Endothelial cell (in vitro differentiated cells): ENCODE measurements at regions not wholly inside any gene's neighbourhood (a gene's known extent, or its start where the extent isn't known, plus 50 kb on each side); places are given as distances from the start of the nearest gene placed in this dataset.

Experiments used
- DNase-seq: peaks from one replicate; pipeline ENCODE4 v3.0.0; 2021; ENCODE audit warnings: low spot score
- H3K27ac Mint-ChIP-seq: one replicate; pipeline ENCODE4 v1.8.0; 2021; ENCODE audit warnings: mixed read lengths, inconsistent platforms; ENCODE audit not compliant: unreplicated experiment
- H3K27me3 Mint-ChIP-seq: one replicate; pipeline ENCODE4 v1.8.0; 2021; ENCODE audit warnings: mild to moderate bottlenecking, moderate library complexity, mixed read lengths, inconsistent platforms; ENCODE audit not compliant: unreplicated experiment
- H3K36me3 Mint-ChIP-seq: one replicate; pipeline ENCODE4 v1.8.0; 2021; ENCODE audit warnings: mild to moderate bottlenecking, low read depth, mixed read lengths, inconsistent platforms; ENCODE audit not compliant: unreplicated experiment
- H3K4me1 Mint-ChIP-seq: one replicate; pipeline ENCODE4 v1.8.0; 2021; ENCODE audit warnings: mild to moderate bottlenecking, mixed read lengths, inconsistent platforms; ENCODE audit not compliant: unreplicated experiment
- H3K4me3 Mint-ChIP-seq: one replicate; pipeline ENCODE4 v1.8.0; 2021; ENCODE audit warnings: mild to moderate bottlenecking, mixed read lengths, inconsistent platforms; ENCODE audit not compliant: unreplicated experiment
- H3K9me3 Mint-ChIP-seq: one replicate; pipeline ENCODE4 v1.8.0; 2021; ENCODE audit warnings: mixed read lengths, inconsistent platforms; ENCODE audit not compliant: unreplicated experiment
- CTCF ChIP-seq: fragments of 200-600 bp; sonication (generic); IDR thresholded peaks from one replicate; pipeline ENCODE4 v1.5.0; 2021; ENCODE audit warnings: antibody characterized with exemption; ENCODE audit not compliant: unreplicated experiment

- no peak for TF ChIP-seq CTCF
- Mint-ChIP-seq H3K9me3 (no peaks in the 10 kb centered on the region), H3K27me3 (peaks cover 2% of the 10 kb centered on the region), H3K27ac (no peak overlapping the region), H3K4me1 (no peaks in the 10 kb centered on the region), H3K36me3 (no peaks in the 10 kb centered on the region), H3K4me3 (no peak overlapping the region)
- no peak for DNase-seq
Measured at GRCh38 chr6:166766769-166767168, 139.7 kb upstream of the RPS6KA2 start.

- H3K27ac Mint-ChIP-seq: no peak overlapping the region
Measured at GRCh38 chr6:166765234-166765541, 138.1 kb upstream of the RPS6KA2 start.

GRCh38 chr6:166764473-166765233, 137.6 kb upstream of the RPS6KA2 start:
- Mint-ChIP-seq H3K4me3 (no peak overlapping the region), H3K27me3 (no peaks in the 10 kb centered on the region), H3K4me1 (no peaks in the 10 kb centered on the region), H3K9me3 (no peaks in the 10 kb centered on the region), H3K36me3 (no peaks in the 10 kb centered on the region), H3K27ac (no peak overlapping the region)
- TF ChIP-seq CTCF: no peak
- no peak for DNase-seq

More at GRCh38 chr6:166765234-166765541, 138.1 kb upstream of the RPS6KA2 start:
- Mint-ChIP-seq H3K9me3 (no peaks in the 10 kb centered on the region), H3K27me3 (no peaks in the 10 kb centered on the region), H3K36me3 (no peaks in the 10 kb centered on the region), H3K4me1 (no peaks in the 10 kb centered on the region), H3K4me3 (no peak overlapping the region)
- no peak for TF ChIP-seq CTCF
- DNase-seq: no peak

GRCh38 chr6:166763606-166764472, 136.8 kb upstream of the RPS6KA2 start:
- peaks cover 1% of the 10 kb centered on the region for H3K4me1 Mint-ChIP-seq
- H3K27ac Mint-ChIP-seq: no peak overlapping the region
- H3K9me3 Mint-ChIP-seq: no peaks in the 10 kb centered on the region
- no peak for TF ChIP-seq CTCF
- no peaks in the 10 kb centered on the region for H3K36me3 Mint-ChIP-seq
- H3K4me3 Mint-ChIP-seq: no peak overlapping the region
- no peaks in the 10 kb centered on the region for H3K27me3 Mint-ChIP-seq
- no peak for DNase-seq

- Mint-ChIP-seq H3K4me3 (no peak overlapping the region), H3K9me3 (no peaks in the 10 kb centered on the region), H3K27ac (no peak overlapping the region), H3K4me1 (peaks cover 18% of the 10 kb centered on the region), H3K27me3 (peaks cover 1% of the 10 kb centered on the region), H3K36me3 (no peaks in the 10 kb centered on the region)
- TF ChIP-seq CTCF: no peak
- no peak for DNase-seq
Measured at GRCh38 chr6:166761801-166762200, 134.8 kb upstream of the RPS6KA2 start.
